22Rv1 (cell line): ENCODE measurements at regions not wholly inside any gene's neighbourhood (a gene's known extent, or its start where the extent isn't known, plus 50 kb on each side); places are given as distances from the start of the nearest gene placed in this dataset.

Experiments
- ZFX ChIP-seq: fragments of 450-650 bp; IDR thresholded peaks from 2 replicates; pipeline ENCODE4 v1.6.1; 2017; ENCODE audit warnings: antibody characterized with exemption, borderline replicate concordance
- TF ChIP-seq, protein P1 (sequence below): fragments of 450-650 bp; IDR thresholded peaks from 2 replicates; pipeline ENCODE4 v1.5.1; 2017; ENCODE audit warnings: mild to moderate bottlenecking

DNA sequence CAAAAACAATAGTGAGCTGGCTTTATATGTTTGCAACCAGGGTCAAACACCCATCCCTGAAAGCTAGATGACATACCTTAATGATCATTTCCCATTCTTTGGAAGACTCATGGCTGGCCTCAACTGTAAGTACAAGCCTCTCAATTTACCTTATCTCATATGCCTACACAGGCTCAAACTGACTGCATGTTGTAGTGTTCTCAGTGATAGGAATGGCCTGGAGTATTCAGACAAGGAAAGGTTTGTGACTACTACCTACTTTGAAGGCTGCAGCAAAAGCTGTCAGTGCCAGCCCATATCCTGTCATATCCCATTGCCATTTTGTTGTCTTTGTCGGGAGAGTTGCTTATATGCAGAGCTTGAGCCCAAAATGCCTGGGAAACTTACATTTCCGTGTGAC lies 205.2 kb upstream of the MOCS1 start:
- TF ChIP-seq, protein P1, sequence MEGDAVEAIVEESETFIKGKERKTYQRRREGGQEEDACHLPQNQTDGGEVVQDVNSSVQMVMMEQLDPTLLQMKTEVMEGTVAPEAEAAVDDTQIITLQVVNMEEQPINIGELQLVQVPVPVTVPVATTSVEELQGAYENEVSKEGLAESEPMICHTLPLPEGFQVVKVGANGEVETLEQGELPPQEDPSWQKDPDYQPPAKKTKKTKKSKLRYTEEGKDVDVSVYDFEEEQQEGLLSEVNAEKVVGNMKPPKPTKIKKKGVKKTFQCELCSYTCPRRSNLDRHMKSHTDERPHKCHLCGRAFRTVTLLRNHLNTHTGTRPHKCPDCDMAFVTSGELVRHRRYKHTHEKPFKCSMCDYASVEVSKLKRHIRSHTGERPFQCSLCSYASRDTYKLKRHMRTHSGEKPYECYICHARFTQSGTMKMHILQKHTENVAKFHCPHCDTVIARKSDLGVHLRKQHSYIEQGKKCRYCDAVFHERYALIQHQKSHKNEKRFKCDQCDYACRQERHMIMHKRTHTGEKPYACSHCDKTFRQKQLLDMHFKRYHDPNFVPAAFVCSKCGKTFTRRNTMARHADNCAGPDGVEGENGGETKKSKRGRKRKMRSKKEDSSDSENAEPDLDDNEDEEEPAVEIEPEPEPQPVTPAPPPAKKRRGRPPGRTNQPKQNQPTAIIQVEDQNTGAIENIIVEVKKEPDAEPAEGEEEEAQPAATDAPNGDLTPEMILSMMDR, result no peak
- TF ChIP-seq ZFX, result no peak
